Keratinocyte (primary cell): ENCODE measurements at regions not wholly inside any gene's neighbourhood (a gene's known extent, or its start where the extent isn't known, plus 50 kb on each side); places are given as distances from the start of the nearest gene placed in this dataset.

Source experiments
- DNase-seq: peaks from one replicate; pipeline ENCODE4 v3.0.0-alpha.2; 2011; ENCODE audit warnings: low read depth, missing footprints, low spot score
- FAIRE-seq: peaks from 2 replicates; lab custom pipeline; 2011; peaks lifted over from hg19 to GRCh38; lab: Jason Lieb, UNC
- H2AFZ ChIP-seq: 2 replicates; pipeline ENCODE4 v1.6.0; 2012; ENCODE audit warnings: low read length, control low read depth, inconsistent platforms; ENCODE audit not compliant: control insufficient read depth
- H3K27ac ChIP-seq: 2 replicates; pipeline ENCODE4 v1.5.1; 2011; ENCODE audit warnings: low read length; ENCODE audit not compliant: control insufficient read depth, insufficient read depth
- H3K27me3 ChIP-seq: 3 replicates; pipeline ENCODE4 v1.6.0; 2011; ENCODE audit warnings: low read length; ENCODE audit not compliant: control insufficient read depth, insufficient read depth; ENCODE audit errors: extremely low read depth
- H3K36me3 ChIP-seq, 2 experiments: 2 replicates in 1 of 2; 3 replicates in 1 of 2; pipeline ENCODE4 v1.5.1; 2011; ENCODE audit warnings: low read length in 2 of 2, mild to moderate bottlenecking in 1 of 2; ENCODE audit not compliant: control insufficient read depth in 2 of 2, insufficient read depth in 2 of 2; ENCODE audit errors: extremely low read depth in 1 of 2
- H3K4me1 ChIP-seq: 3 replicates; pipeline ENCODE4 v1.5.1; 2011; ENCODE audit warnings: low read length; ENCODE audit not compliant: control insufficient read depth, insufficient read depth; ENCODE audit errors: extremely low read depth
- H3K4me2 ChIP-seq: 3 replicates; pipeline ENCODE4 v1.6.0; 2011; ENCODE audit warnings: low read depth, low read length; ENCODE audit not compliant: control insufficient read depth, insufficient read depth; ENCODE audit errors: extremely low read depth
- H3K4me3 ChIP-seq, 3 experiments: fragments of 200-600 bp in 1 of 3; sonication (generic) in 1 of 3; 2 replicates in 2 of 3; 3 replicates in 1 of 3; pipeline ENCODE4 v1.5.1; 2011 to 2016; ENCODE audit warnings: low read length in 3 of 3, mild to moderate bottlenecking in 3 of 3, control low read depth in 2 of 3, inconsistent platforms in 1 of 3, low read depth in 1 of 3, mixed read lengths in 1 of 3, mixed run types in 1 of 3, moderate library complexity in 1 of 3; ENCODE audit not compliant: control insufficient read depth in 2 of 3, insufficient read depth in 2 of 3; ENCODE audit errors: extremely low read depth in 1 of 3
- H3K79me2 ChIP-seq: 2 replicates; pipeline ENCODE4 v1.6.0; 2012; ENCODE audit warnings: low read length; ENCODE audit not compliant: control insufficient read depth, insufficient read depth
- H3K9ac ChIP-seq: 3 replicates; pipeline ENCODE4 v1.6.0; 2011; ENCODE audit warnings: low read length; ENCODE audit not compliant: control insufficient read depth, insufficient read depth; ENCODE audit errors: extremely low read depth
- H3K9me1 ChIP-seq: 3 replicates; pipeline ENCODE4 v1.6.0; 2011; ENCODE audit warnings: low read length; ENCODE audit not compliant: control insufficient read depth, insufficient read depth; ENCODE audit errors: extremely low read depth
- H3K9me3 ChIP-seq: 2 replicates; pipeline ENCODE4 v1.5.1; 2012; ENCODE audit warnings: low read depth, low read length; ENCODE audit not compliant: control insufficient read depth
- H4K20me1 ChIP-seq: 3 replicates; pipeline ENCODE4 v1.6.0; 2011; ENCODE audit warnings: low read length; ENCODE audit not compliant: control insufficient read depth, insufficient read depth; ENCODE audit errors: extremely low read depth
- EZH2 ChIP-seq: IDR thresholded peaks from one replicate; pipeline ENCODE4 v1.6.1; 2012; ENCODE audit warnings: inconsistent platforms, mild to moderate bottlenecking, low read length, moderate library complexity
- dilution Hi-C: fragments of 300-500 bp; cut with MboI; formaldehyde crosslinking; loops from one replicate; pipeline ENCODE4 v1.7.0; 2020; ENCODE audit warnings: low sequenced_read_pairs; ENCODE audit not compliant: extremely low pct_ligation_motif_present
- TF ChIP-seq, protein P1 (sequence below), 3 experiments: IDR thresholded peaks in 1 of 3; conservative IDR thresholded peaks in 1 of 3; optimal IDR thresholded peaks in 1 of 3; 2 replicates in 2 of 3; 3 replicates in 1 of 3; pipeline versions ENCODE3 to v1.5.1; 2011; ENCODE audit warnings: low read length in 3 of 3, mild to moderate bottlenecking in 3 of 3, moderate library complexity in 2 of 3, control low read depth in 1 of 3, inconsistent platforms in 1 of 3; ENCODE audit not compliant: insufficient read depth in 2 of 3; ENCODE audit errors: extremely low read depth in 1 of 3

- Histone ChIP-seq H3K36me3 (no peaks in the 10 kb centered on the region), H3K27me3 (no peaks in the 10 kb centered on the region), H3K9me1 (no peaks in the 10 kb centered on the region), H3K27ac (no peak overlapping the region), H3K4me3 (no peak overlapping the region), H3K4me2 (no peak overlapping the region), H3K79me2 (no peaks in the 10 kb centered on the region), H3K9me3 (no peaks in the 10 kb centered on the region), H2AFZ (no peak overlapping the region), H4K20me1 (no peaks in the 10 kb centered on the region), H3K9ac (no peak overlapping the region), H3K4me1 (no peaks in the 10 kb centered on the region)
- FAIRE-seq (no peak), DNase-seq (no peak)
- dilution Hi-C loops: no loop called here
- no peak for TF ChIP-seq EZH2
- TF ChIP-seq, protein P1, sequence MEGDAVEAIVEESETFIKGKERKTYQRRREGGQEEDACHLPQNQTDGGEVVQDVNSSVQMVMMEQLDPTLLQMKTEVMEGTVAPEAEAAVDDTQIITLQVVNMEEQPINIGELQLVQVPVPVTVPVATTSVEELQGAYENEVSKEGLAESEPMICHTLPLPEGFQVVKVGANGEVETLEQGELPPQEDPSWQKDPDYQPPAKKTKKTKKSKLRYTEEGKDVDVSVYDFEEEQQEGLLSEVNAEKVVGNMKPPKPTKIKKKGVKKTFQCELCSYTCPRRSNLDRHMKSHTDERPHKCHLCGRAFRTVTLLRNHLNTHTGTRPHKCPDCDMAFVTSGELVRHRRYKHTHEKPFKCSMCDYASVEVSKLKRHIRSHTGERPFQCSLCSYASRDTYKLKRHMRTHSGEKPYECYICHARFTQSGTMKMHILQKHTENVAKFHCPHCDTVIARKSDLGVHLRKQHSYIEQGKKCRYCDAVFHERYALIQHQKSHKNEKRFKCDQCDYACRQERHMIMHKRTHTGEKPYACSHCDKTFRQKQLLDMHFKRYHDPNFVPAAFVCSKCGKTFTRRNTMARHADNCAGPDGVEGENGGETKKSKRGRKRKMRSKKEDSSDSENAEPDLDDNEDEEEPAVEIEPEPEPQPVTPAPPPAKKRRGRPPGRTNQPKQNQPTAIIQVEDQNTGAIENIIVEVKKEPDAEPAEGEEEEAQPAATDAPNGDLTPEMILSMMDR (optimal IDR thresholded peaks at IDR 0.05 in 1 of 3, IDR thresholded peaks at IDR 0.05 in 1 of 3, conservative IDR thresholded peaks at IDR 0.05 in 1 of 3; ENCODE audit: extremely low read depth in 1 of 3, insufficient read depth in 2 of 3, low read length in 3 of 3): no peak
Observed at GRCh38 chr15:39471785-39472574, 108.9 kb upstream of the THBS1 start.

- no peak overlapping the region for H3K27ac ChIP-seq
- FAIRE-seq: no peak
- no peak overlapping the region for H3K4me2 ChIP-seq
- dilution Hi-C loops: no loop called here
- H3K9me3 ChIP-seq: no peaks in the 10 kb centered on the region
- no peaks in the 10 kb centered on the region for H3K27me3 ChIP-seq
- H3K4me3 ChIP-seq: no peak overlapping the region
- no peaks in the 10 kb centered on the region for H4K20me1 ChIP-seq
- H3K36me3 ChIP-seq: no peaks in the 10 kb centered on the region
- H3K9ac ChIP-seq: no peak overlapping the region
- H3K4me1 ChIP-seq: no peaks in the 10 kb centered on the region
- no peak overlapping the region for H2AFZ ChIP-seq
- H3K9me1 ChIP-seq: no peaks in the 10 kb centered on the region
- no peaks in the 10 kb centered on the region for H3K79me2 ChIP-seq
- TF ChIP-seq, protein P1 (optimal IDR thresholded peaks at IDR 0.05 in 1 of 3, IDR thresholded peaks at IDR 0.05 in 1 of 3, conservative IDR thresholded peaks at IDR 0.05 in 1 of 3; ENCODE audit: extremely low read depth in 1 of 3, insufficient read depth in 2 of 3, low read length in 3 of 3): no peak
- TF ChIP-seq EZH2: no peak
- no peak for DNase-seq
Observed at GRCh38 chr15:39472621-39473297, 108.1 kb upstream of the THBS1 start.
